HG03135 (cell line): ENCODE measurements at regions not wholly inside any gene's neighbourhood (a gene's known extent, or its start where the extent isn't known, plus 50 kb on each side); places are given as distances from the start of the nearest gene placed in this dataset.

ENCODE experiments used
- ATAC-seq: cut with Tn5 transposase; IDR thresholded peaks from one replicate; pipeline ENCODE4 v1.9.1; 2021; ENCODE audit warnings: mild to moderate bottlenecking, moderate library complexity; ENCODE audit not compliant: unreplicated experiment

- ATAC-seq, result no peak
These were observed 187.3 kb downstream of the C12orf50 start for GRCh38 chr12:87841935-87842334.

DNA sequence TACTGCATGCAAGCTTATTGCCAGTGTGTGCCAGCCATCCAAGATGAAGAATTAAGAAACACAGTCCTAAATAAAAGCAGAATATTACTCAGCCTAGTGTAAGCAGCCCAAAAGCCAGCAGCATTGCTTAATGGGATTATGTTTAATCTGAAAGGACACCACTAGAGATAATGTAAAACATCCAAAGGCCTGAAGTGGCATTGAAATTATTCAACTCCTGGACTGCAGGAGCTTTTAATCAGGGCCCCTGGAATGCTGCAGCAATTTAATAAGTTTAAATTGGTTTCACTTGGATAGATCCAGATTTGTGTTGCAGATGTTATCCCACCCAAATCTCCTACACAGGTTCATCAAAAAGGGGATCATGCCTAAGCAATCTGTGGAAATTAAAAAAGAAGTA, 193.0 kb downstream of the C12orf50 start:
- no peak for ATAC-seq

- ATAC-seq, result no peak
These were observed 200.7 kb downstream of the C12orf50 start for GRCh38 chr12:87828382-87828973.

- no peak for ATAC-seq
These were observed 201.4 kb downstream of the C12orf50 start for GRCh38 chr12:87827638-87828264.

DNA sequence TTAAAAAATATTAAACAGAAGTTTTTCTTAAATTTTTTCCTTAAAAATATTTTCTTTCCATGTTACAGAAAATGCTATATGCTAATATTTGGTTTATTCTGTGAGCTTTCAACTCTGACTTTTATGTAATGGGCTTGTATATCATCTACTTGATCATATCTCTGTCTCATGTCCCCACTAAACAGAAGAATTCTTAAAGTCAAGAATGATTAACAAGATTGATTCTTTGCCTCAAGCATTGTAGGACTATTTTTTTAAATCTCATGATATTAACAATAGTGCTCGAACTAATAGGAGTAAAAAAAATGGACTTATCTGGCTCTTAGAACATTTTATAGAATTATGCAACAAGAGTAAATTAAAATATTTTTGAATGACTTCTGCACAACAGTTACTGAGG, 206.3 kb downstream of the C12orf50 start:
- ATAC-seq, result no peak

DNA sequence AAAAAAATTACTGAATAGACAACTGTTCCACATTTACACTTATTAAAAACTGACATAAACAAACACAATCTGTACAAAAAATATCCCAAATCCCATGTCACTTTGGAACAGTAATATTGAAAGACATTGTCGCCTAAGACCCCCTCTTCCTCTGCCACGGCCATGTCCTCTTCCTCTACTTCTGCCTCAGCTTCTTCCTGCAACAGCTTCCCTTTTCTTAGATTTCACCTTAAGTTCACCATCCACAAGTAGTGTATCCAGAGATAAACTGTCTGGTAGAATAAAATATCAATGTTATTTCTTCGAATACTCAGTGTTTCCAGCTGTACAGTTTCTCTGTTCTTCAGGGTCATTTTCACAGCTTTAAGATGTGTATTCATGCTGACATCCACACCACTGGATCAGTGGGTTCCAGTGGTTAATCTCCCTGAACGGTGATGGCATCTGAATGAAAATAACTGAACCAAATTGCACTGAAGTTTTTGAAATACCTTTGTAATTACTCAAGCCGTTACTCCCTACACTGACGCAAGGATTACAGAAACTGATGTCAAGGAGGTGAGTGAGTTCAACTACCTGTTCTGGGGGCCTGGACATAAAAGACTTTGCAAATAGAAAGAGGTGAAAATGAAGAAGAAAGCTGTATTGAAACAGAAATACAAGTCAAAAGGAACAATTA, 208.5 kb downstream of the C12orf50 start:
- no peak for ATAC-seq

DNA sequence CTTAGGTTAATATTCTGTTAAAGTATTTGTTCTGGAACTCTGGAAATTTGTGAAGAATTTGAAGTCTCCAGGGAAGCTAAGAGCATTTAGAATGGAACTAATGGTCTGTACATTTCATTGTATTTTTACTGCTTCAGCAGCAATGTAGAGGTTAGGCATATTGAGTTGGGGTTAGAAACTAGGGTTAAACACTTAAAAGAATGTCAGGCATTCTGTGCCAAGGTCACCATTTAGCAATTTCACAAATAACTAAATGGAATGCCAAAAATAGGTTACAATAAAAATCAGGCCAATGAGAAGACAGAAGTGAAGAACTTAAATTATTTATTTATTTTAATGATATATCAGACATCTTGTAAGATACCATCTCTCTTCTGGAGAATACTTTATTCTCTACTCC, 210.8 kb downstream of the C12orf50 start:
- ATAC-seq, result no peak

DNA sequence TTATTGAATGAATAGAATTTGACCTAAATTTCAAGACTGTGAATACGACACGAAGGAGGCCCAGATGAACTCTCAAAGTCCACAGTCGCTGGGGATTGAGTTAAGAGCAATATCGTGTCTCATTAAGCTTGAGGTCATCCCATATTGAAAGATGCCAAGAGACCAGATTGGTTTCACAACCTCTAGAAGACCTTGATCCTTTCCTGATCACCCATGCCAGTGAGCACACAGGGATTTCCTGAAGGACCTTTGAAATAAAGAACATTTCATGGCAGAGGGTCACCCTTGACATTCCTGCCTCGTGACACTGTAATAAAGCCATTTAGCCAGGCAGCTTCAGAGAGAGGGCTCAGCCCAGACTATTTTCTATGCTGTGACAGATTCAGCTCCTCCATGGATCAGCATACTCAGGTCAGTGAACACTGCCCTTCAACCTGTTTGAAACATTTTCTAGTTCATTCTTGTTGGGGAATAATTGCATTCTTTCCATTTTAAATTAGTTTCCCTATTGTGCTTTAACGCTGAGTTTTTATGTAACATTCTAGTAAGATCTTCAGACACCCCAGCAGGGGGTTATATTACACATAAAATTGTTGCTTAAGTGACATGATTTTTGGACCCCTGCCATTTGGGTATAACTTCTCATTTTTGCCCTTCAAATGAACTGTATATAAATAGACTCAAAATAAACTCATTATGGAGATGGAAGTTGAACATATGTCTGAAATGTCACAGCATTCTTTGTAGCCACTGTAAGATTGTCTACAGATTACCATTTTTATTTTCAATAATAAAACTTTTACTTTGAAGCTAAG, 213.2 kb downstream of the C12orf50 start:
- ATAC-seq, result no peak

- no peak for ATAC-seq
These were observed 214.6 kb downstream of the C12orf50 start for GRCh38 chr12:87814625-87815024.

DNA sequence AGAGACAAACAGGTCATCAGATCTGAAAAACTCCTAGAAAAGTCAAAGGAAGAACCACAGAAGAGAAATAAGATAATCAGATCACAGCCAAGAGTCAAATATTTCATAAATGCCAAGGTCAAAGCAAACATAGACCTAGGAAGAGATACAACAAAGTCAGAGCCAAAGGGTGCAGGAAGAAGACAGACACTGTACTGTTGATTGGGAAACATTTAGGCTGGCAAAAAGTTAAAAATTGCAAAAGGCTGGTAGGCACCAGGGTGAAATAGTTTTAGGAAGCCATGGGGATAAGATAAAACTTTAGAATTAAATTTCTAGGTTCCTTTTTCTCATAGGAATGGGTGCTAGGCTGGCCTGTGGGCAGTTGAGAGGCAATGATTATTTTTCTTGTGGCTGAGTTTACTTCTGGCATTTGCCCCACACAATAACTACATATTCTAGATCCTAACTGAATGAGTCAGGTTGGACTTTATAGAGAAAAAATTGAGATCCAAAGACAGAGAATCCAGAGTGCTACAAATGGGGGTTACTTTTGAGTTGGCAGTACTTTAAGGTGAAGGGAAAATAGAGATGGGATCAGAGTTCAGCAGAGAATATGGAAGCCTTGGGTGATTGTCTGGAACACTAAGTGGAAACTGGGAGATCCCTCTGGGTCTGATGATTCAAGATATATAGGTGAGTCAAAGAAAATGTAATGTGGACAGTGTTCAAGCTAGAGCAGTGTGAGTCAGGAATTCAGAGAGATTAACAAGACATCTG, 215.5 kb downstream of the C12orf50 start:
- no peak for ATAC-seq

GRCh38 chr12:87812681-87813080, 216.5 kb downstream of the C12orf50 start:
- ATAC-seq, result no peak

DNA sequence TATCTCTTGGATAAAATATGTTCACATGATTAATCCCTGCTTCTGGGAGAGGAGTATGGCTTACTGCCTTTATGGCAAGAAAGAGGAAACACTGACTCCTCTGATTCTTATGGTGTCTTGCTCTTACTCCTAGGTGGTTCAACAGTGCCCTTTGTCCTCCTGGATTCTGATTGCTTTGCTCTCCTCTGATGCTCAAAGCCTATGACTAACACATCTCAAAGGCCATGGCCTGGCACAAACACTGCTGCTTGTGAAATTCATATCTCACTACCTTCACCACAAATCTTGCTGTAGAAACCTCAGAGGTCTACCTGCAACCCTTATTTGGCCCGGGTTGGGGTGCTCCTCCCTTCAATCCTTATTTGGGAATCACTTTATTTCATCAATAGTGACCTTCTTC, 217.2 kb downstream of the C12orf50 start:
- no peak for ATAC-seq

DNA sequence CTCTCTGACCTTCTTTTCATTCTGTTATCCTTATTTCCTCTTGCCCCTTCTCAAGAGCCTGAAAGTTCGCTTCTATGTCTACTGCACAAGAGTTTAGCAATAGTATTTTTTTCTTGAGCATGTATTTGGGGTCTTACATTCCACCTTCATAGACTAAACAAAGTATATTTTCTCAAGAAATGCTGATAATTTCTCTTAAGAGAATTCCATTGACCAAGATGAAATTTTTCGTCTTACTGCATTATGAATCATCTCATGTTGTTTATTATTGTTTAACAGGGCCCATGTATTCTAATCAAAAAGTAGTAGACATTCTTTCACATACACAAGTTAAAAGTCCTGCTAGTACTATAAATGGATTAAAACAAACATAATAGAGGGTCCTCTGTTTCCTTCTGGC, 219.3 kb downstream of the C12orf50 start:
- no peak for ATAC-seq

DNA sequence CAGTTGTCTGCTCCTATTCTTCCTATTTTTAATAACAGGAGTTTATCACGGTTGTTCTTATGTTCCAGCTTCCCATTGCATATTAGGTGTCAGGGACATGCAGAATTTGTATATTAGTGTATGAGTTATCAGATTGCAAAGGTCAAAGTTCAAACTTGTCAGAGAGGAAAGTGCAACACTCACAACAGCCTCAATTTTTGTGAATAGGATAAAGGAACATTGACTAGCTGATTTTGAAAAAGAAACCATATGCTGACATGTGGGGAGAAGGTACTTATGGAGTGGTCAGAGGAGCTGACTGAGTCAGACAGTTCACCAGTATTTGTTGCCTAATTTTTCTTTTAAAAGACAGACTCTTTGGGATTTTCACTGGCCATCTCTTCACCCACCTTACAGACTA, 222.1 kb downstream of the C12orf50 start:
- no peak for ATAC-seq

GRCh38 chr12:87806310-87806709, 222.9 kb downstream of the C12orf50 start:
- no peak for ATAC-seq

GRCh38 chr12:87804386-87804785, 224.8 kb downstream of the C12orf50 start:
- no peak for ATAC-seq

DNA sequence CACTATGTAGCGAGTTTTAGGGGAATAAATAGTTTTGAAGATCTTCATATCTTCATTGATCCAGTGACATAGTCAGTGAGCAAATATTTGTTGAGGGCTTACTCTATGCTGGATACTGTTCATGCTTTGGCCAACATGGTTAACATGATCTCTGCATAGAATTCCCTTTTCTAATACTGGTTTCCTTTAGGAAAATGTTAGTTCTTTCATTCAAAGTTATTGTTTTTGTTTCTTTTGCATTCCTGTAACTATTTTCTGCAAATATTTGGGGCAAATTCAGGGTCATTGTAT, 226.5 kb downstream of the C12orf50 start:
- ATAC-seq, result no peak

DNA sequence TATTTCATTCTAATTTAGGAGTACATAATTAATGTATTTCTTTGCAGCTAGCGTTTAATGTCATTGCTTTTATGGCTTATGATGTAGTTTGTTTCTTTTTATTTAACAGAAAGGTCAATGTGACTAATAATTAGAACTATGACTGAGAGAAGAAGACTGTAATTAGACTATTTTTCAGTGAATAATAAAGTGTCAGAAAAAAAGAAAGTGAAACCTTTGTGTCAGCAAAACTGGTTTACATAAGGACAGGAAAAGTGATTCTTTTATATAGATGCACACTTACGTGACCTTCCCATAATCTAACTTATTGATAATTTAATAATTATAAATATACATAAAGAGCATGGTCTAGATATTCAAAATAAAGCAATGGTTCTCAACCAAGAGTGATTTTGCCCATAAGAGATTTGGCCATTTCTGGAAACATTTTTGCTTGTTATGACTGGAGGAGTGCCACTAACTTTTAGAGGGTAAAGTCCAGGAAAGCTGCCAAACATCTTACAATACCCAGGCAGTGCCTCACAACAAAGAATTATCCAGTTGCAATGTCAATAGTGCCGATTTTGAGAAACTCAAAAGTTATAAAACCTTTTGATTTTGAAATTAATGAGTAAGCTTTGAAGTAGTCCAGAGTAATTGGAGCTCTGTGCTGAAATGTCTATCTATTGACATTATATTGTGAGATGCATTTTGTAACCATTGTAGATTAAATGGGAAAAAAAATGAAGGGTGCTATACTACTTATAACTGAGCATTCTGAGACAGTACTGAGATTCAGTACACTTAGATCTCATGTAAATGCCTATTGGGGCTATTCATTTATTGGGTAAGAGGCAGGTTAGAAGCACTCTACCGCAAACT, 227.1 kb downstream of the C12orf50 start:
- ATAC-seq, result no peak

- no peak for ATAC-seq
These were observed 232.2 kb downstream of the C12orf50 start for GRCh38 chr12:87796961-87797516.

- ATAC-seq, result no peak
These were observed 233.6 kb downstream of the C12orf50 start for GRCh38 chr12:87795555-87795954.
